Endothelial cell (in vitro differentiated cells): ENCODE measurements at regions not wholly inside any gene's neighbourhood (a gene's known extent, or its start where the extent isn't known, plus 50 kb on each side); places are given as distances from the start of the nearest gene placed in this dataset.

Experiments
- DNase-seq: peaks from one replicate; pipeline ENCODE4 v3.0.0; 2021; ENCODE audit warnings: low spot score
- H3K27ac Mint-ChIP-seq: one replicate; pipeline ENCODE4 v1.8.0; 2021; ENCODE audit warnings: mixed read lengths, inconsistent platforms; ENCODE audit not compliant: unreplicated experiment
- H3K27me3 Mint-ChIP-seq: one replicate; pipeline ENCODE4 v1.8.0; 2021; ENCODE audit warnings: mild to moderate bottlenecking, moderate library complexity, mixed read lengths, inconsistent platforms; ENCODE audit not compliant: unreplicated experiment
- H3K36me3 Mint-ChIP-seq: one replicate; pipeline ENCODE4 v1.8.0; 2021; ENCODE audit warnings: mild to moderate bottlenecking, low read depth, mixed read lengths, inconsistent platforms; ENCODE audit not compliant: unreplicated experiment
- H3K4me1 Mint-ChIP-seq: one replicate; pipeline ENCODE4 v1.8.0; 2021; ENCODE audit warnings: mild to moderate bottlenecking, mixed read lengths, inconsistent platforms; ENCODE audit not compliant: unreplicated experiment
- H3K4me3 Mint-ChIP-seq: one replicate; pipeline ENCODE4 v1.8.0; 2021; ENCODE audit warnings: mild to moderate bottlenecking, mixed read lengths, inconsistent platforms; ENCODE audit not compliant: unreplicated experiment
- H3K9me3 Mint-ChIP-seq: one replicate; pipeline ENCODE4 v1.8.0; 2021; ENCODE audit warnings: mixed read lengths, inconsistent platforms; ENCODE audit not compliant: unreplicated experiment
- CTCF ChIP-seq: fragments of 200-600 bp; sonication (generic); IDR thresholded peaks from one replicate; pipeline ENCODE4 v1.5.0; 2021; ENCODE audit warnings: antibody characterized with exemption; ENCODE audit not compliant: unreplicated experiment

- H3K27ac Mint-ChIP-seq: no peak overlapping the region
- DNase-seq: no peak
- peaks cover 8% of the 10 kb centered on the region for H3K9me3 Mint-ChIP-seq
- H3K4me3 Mint-ChIP-seq: no peak overlapping the region
- no peak for TF ChIP-seq CTCF
- H3K4me1 Mint-ChIP-seq: no peaks in the 10 kb centered on the region
- H3K27me3 Mint-ChIP-seq: peaks cover 1% of the 10 kb centered on the region
- no peaks in the 10 kb centered on the region for H3K36me3 Mint-ChIP-seq
Measured at GRCh38 chr1:20426923-20427322, 59.1 kb downstream of the CAMK2N1 start.

GRCh38 chr1:20426371-20426770, 59.6 kb downstream of the CAMK2N1 start:
- no peak for DNase-seq
- Mint-ChIP-seq H3K27me3 (peaks cover 1% of the 10 kb centered on the region), H3K4me3 (no peak overlapping the region), H3K4me1 (no peaks in the 10 kb centered on the region), H3K36me3 (no peaks in the 10 kb centered on the region), H3K9me3 (peaks cover 8% of the 10 kb centered on the region), H3K27ac (no peak overlapping the region)
- TF ChIP-seq CTCF: no peak

- H3K4me1 Mint-ChIP-seq: no peaks in the 10 kb centered on the region
- DNase-seq: no peak
- H3K9me3 Mint-ChIP-seq: peaks cover 8% of the 10 kb centered on the region
- H3K27me3 Mint-ChIP-seq: peaks cover 1% of the 10 kb centered on the region
- H3K36me3 Mint-ChIP-seq: no peaks in the 10 kb centered on the region
- H3K27ac Mint-ChIP-seq: no peak overlapping the region
- H3K4me3 Mint-ChIP-seq: no peak overlapping the region
- TF ChIP-seq CTCF: no peak
Measured at GRCh38 chr1:20425622-20426021, 60.4 kb downstream of the CAMK2N1 start.

- no peak for TF ChIP-seq CTCF
Measured at GRCh38 chr1:20423169-20423795, 62.7 kb downstream of the CAMK2N1 start.

GRCh38 chr1:20421441-20421840, 64.6 kb downstream of the CAMK2N1 start:
- H3K4me1 Mint-ChIP-seq: no peaks in the 10 kb centered on the region
- H3K36me3 Mint-ChIP-seq: no peaks in the 10 kb centered on the region
- H3K27ac Mint-ChIP-seq: no peak overlapping the region
- TF ChIP-seq CTCF: no peak
- no peaks in the 10 kb centered on the region for H3K27me3 Mint-ChIP-seq
- H3K4me3 Mint-ChIP-seq: no peak overlapping the region
- no peak for DNase-seq
- H3K9me3 Mint-ChIP-seq: peaks cover 8% of the 10 kb centered on the region

More at GRCh38 chr1:20423169-20423795, 62.7 kb downstream of the CAMK2N1 start:
- Mint-ChIP-seq H3K27me3 (peaks cover 1% of the 10 kb centered on the region), H3K4me1 (no peaks in the 10 kb centered on the region), H3K4me3 (no peak overlapping the region), H3K27ac (no peak overlapping the region), H3K9me3 (peaks cover 8% of the 10 kb centered on the region), H3K36me3 (no peaks in the 10 kb centered on the region)
- no peak for DNase-seq
